Stimulated activated naive B cell treated with anti-CD40 and anti-IgM and Interleukin-4, amounts not matched to agents 10 μg/mL and 1 μg/mL and 100 μg/mL, for 72 hours (primary cell): ENCODE measurements at regions not wholly inside any gene's neighbourhood (a gene's known extent, or its start where the extent isn't known, plus 50 kb on each side); places are given as distances from the start of the nearest gene placed in this dataset.

Experiments used
- ATAC-seq, 2 donors: fragments of 150-1000 bp; cut with Tn5 transposase; replicated peaks; 2 replicates each; pipeline ENCODE4 v1.10.0; 2021; ENCODE audit warnings: moderate library complexity in 1 of 2
- DNase-seq: peaks from one replicate; pipeline ENCODE4 v3.0.0; 2021
- H3K27ac Mint-ChIP-seq: one replicate; pipeline ENCODE4 v1.8.0; 2022; ENCODE audit warnings: mild to moderate bottlenecking, mixed read lengths
- H3K27me3 Mint-ChIP-seq, 2 donors: one replicate each; pipeline ENCODE4 v1.8.0; 2022; ENCODE audit warnings: mixed read lengths in 2 of 2
- H3K36me3 Mint-ChIP-seq, 2 donors: one replicate each; pipeline ENCODE4 v1.8.0; 2022; ENCODE audit warnings: mixed read lengths in 2 of 2, mild to moderate bottlenecking in 1 of 2
- H3K4me1 Mint-ChIP-seq, 2 donors: one replicate each; pipeline ENCODE4 v1.8.0; 2022; ENCODE audit warnings: mixed read lengths in 2 of 2, mild to moderate bottlenecking in 1 of 2
- H3K4me3 Mint-ChIP-seq, 2 donors: one replicate each; pipeline ENCODE4 v1.8.0; 2022; ENCODE audit warnings: mild to moderate bottlenecking in 2 of 2, mixed read lengths in 2 of 2, moderate library complexity in 1 of 2
- H3K9me3 Mint-ChIP-seq, 2 donors: one replicate each; pipeline ENCODE4 v1.8.0; 2022; ENCODE audit warnings: mixed read lengths in 2 of 2, mild to moderate bottlenecking in 1 of 2

DNA sequence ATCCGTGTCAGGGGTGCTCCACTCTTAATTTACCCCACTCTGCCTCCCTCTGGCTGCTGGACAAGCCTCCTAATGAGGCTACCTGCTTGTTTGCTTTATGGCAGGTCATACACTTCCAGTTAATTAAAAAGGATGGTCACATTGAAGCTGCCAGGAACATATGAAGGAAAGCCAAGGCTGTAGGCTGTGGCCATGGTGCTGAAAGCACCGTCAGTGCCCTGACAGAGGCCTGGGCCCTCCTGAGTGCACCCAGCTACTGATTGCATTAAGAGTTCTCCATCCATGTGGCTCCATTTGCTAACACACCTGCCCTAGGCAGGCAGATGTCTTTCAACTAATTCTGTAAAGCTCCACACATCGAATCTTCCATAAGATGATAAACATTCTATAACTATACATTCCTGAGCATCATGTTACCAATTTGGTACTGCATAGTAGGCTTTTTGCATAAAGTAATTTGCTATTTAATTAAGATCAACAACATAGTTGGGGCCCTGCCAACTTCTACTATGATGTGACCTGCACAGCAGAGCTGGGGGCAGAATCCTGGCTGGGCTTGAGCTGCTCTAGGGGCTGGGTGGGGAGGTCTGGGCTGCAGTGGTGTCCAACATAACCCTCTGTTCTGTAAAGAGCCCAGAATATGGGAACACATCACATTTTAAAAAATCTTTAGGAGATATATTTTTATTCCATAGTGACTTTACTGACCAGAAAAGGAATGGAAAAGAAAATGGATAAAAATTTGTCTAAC is 224.8 kb downstream of the SIPA1L2 start:
- peaks cover 0 to 5% of the 10 kb centered on the region in 2 donors for H3K27me3 Mint-ChIP-seq
- peaks cover 4 to 6% of the 10 kb centered on the region in 2 donors for H3K9me3 Mint-ChIP-seq
- no peaks in the 10 kb centered on the region for H3K36me3 Mint-ChIP-seq
- ATAC-seq, result no peak
- H3K27ac Mint-ChIP-seq, result no peak overlapping the region
- H3K4me1 Mint-ChIP-seq, result no peaks in the 10 kb centered on the region
- no peak overlapping the region for H3K4me3 Mint-ChIP-seq
- DNase-seq, result no peak

DNA sequence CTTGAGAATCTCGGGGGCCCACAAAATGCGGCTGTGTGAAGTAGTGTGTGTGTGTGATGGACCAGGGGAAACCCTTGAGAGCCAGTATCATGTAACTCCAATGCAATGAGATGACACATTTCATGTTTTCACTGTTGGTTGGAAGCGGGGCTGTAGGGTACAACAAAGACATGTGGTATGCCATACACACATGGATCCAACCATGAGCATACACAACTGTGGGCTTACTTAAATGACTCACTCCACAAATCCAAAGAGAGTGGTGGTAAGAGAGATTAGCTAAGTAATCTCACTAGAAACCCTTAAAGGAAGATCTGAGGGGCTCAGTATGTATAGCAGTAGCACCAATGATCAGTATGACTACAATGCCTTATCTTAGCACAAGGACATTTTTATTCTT is 225.7 kb downstream of the SIPA1L2 start:
- Mint-ChIP-seq H3K36me3 (no peaks in the 10 kb centered on the region), H3K27me3 (peaks cover 0 to 5% of the 10 kb centered on the region in 2 donors), H3K27ac (no peak overlapping the region), H3K9me3 (peaks cover 1 to 2% of the 10 kb centered on the region in 2 donors), H3K4me1 (no peaks in the 10 kb centered on the region), H3K4me3 (no peak overlapping the region)
- ATAC-seq (no peak), DNase-seq (no peak)

DNA sequence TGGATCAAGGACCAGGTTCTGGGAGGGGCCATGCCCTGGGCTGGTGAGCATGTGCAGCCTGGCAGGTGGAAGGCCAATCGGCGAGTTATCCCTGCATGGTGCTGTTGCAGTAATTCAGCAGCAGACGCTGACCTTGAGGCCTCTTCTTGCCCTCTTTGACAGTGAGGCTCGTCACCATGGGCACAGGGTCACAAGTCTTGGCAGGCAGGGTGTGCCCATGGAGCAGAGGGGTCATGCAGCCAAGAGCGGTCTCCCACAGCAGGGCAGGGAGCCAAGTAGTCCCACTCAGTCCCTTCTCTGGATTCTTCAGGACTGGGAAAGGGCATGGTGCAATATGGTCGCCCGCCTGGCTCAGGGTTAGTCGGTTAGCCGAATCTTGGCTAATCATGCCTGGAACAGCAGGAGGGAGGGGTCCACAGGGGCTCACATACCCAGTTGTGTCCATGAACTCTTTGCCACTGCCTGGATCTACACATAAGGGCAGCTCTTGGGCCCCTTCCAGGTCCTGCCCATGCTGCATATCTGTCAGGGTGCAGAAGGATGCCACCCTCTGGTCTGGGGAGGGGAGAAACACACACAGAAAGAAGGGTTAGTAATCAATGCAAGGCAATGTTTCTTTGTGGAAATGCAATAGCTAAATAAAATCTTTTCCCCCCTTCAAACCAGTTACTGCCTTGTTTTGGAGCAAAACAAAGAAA is 226.8 kb downstream of the SIPA1L2 start:
- H3K4me3 Mint-ChIP-seq, result no peak overlapping the region
- peaks cover 0 to 2% of the 10 kb centered on the region in 2 donors for H3K9me3 Mint-ChIP-seq
- H3K27me3 Mint-ChIP-seq, result peaks cover 0 to 5% of the 10 kb centered on the region in 2 donors
- H3K4me1 Mint-ChIP-seq, result no peaks in the 10 kb centered on the region
- ATAC-seq (no peak), DNase-seq (no peak)
- H3K36me3 Mint-ChIP-seq, result no peaks in the 10 kb centered on the region
- H3K27ac Mint-ChIP-seq, result no peak overlapping the region

DNA sequence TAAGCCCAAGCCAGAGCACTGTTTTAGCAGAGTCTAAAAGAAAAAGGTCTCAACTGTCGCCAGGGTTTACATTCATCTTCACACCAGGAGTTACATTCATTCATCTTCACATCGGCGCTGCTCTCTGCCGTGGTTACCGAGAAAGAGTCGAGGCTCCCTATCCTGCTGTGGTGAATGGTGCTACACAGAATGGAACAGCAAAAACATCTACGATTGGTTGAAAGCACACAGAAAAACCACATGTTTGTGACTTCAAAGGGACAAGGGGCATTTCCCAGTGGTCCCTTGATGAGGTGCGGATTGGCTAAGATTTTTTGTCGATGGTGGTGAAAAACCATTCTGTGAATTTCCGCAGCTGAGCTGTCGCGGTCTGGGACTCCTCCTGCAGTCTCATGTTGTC is 231.1 kb downstream of the SIPA1L2 start:
- Mint-ChIP-seq H3K36me3 (no peaks in the 10 kb centered on the region), H3K9me3 (peaks cover 0 to 2% of the 10 kb centered on the region in 2 donors), H3K27me3 (peaks cover 0 to 5% of the 10 kb centered on the region in 2 donors), H3K4me1 (no peaks in the 10 kb centered on the region), H3K27ac (no peak overlapping the region), H3K4me3 (no peak overlapping the region)
- DNase-seq, result no peak
- no peak for ATAC-seq

DNA sequence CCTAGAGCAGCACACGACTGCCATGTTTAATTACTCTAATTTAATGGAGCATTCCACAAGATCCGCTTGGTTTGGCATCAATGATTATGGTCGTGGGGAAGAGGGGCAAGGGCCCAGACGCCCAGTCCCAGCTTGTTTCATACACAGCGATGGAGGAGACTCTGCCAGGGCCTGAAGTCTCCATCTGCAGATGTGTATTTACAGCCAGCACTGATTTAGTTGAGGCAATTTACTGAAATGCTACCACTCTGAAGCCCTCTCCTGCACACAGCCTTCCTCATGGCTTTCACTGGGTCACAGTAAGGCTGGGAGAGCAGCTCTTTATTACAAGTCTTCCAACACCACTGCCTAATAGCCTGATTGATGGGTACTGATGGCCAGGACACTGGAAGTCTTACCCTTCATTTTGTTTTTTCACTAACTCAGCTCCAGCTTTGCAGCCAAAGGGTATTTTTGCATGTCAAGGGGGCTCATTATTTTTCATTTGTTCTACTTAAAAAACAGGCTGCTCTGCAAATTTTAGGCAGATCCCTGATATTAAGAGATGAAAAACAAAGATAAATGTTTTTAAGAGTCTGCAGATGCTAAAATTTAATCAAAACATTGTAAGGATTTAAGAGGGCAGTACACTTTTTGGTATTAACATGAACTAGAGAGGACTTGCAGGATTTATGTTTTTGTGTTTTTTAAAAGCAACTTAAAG is 236.3 kb downstream of the SIPA1L2 start:
- ATAC-seq, result no peak
- no peak overlapping the region for H3K4me3 Mint-ChIP-seq
- DNase-seq, result no peak
- H3K9me3 Mint-ChIP-seq, result no peaks in the 10 kb centered on the region
- no peaks in the 10 kb centered on the region for H3K36me3 Mint-ChIP-seq
- no peaks in the 10 kb centered on the region for H3K27me3 Mint-ChIP-seq
- H3K4me1 Mint-ChIP-seq, result no peaks in the 10 kb centered on the region
- no peak overlapping the region for H3K27ac Mint-ChIP-seq

DNA sequence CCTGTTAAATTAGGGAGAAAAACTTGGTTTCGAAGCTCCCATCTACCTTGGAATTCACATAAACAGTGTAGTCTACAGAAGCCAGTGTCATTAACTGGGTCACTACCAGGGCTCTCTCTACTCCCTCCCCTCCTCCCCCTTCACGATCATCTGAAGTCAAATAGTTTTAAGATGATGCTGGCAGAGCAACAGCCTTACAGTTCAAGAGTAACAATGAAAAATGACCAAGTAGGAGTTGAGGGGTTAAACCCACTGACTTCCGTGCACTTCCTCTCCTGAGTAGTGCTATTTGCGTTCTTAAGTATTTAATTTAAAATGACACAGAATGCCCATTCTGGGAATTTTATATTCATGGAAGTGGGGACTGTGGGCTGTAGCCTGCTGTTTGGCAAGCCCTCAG is 236.9 kb downstream of the SIPA1L2 start:
- H3K9me3 Mint-ChIP-seq, result no peaks in the 10 kb centered on the region
- DNase-seq, result no peak
- no peaks in the 10 kb centered on the region for H3K4me1 Mint-ChIP-seq
- H3K36me3 Mint-ChIP-seq, result no peaks in the 10 kb centered on the region
- no peaks in the 10 kb centered on the region for H3K27me3 Mint-ChIP-seq
- no peak for ATAC-seq
- H3K4me3 Mint-ChIP-seq, result no peak overlapping the region
- H3K27ac Mint-ChIP-seq, result no peak overlapping the region

DNA sequence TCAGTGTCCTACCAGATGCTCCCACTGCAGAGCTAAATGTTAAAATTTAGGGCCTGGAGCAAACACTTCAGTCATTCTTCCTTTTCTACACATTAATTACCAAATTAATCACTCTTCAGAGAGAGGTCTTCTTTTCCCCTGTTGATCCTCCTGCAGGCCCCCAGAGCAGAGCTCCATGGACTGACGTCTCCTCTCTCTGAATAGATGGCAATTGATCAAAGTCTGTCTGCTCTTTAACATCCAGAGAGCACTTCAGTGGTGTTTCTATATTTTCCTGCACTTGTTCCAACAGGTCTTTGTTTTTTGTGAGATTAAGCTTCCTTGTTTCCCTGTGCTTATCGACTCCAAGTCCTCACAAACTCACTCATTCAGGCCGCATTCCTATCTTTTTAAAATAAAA is 239.3 kb downstream of the SIPA1L2 start:
- no peak for ATAC-seq
- Mint-ChIP-seq H3K27me3 (no peaks in the 10 kb centered on the region), H3K4me1 (no peaks in the 10 kb centered on the region), H3K36me3 (no peaks in the 10 kb centered on the region), H3K4me3 (no peak overlapping the region), H3K9me3 (no peaks in the 10 kb centered on the region), H3K27ac (no peak overlapping the region)
- DNase-seq, result no peak

DNA sequence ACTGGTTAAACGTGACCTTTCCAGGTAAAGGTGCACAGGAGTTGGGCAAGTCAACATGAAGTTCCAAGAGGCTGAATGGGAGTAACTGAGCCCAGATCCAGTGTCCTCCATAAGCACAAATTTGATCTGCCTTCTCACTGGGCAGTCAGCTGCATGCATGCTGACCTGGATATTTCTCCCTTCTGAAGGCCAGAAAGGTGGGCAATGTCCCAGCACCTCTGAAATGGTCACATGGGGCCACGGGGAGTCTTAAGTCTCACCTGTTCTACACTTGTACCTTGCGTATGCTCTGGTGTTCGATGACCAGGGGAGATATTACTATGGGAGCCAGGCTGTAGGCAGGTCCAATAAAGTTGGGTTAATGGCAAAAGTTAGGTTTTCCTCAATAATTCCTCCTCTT is 240.2 kb downstream of the SIPA1L2 start:
- Mint-ChIP-seq H3K4me1 (no peaks in the 10 kb centered on the region), H3K27me3 (no peaks in the 10 kb centered on the region), H3K36me3 (no peaks in the 10 kb centered on the region), H3K4me3 (no peak overlapping the region), H3K27ac (no peak overlapping the region), H3K9me3 (no peaks in the 10 kb centered on the region)
- ATAC-seq, result no peak
- no peak for DNase-seq

DNA sequence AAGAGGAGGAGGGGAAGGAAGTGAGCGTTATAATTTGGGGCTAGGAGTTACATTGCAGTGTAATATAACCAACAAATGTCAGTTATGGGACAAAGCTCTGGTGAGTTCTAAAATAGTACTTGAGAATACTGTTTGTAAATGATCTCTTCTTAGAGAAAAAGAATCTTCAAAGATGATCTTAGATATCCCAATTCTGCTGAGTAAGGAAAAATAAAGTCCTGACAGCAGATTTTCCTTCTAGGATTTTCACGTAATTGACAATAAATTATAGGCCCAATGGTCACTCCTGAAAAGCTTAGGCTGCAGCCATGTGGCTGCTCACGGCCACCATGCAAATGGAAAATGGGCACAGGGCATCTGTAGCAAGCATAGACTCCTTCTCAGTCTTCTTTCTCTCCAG is 241.6 kb downstream of the SIPA1L2 start:
- Mint-ChIP-seq H3K36me3 (no peaks in the 10 kb centered on the region), H3K4me3 (no peak overlapping the region), H3K27me3 (no peaks in the 10 kb centered on the region), H3K4me1 (no peaks in the 10 kb centered on the region), H3K27ac (no peak overlapping the region), H3K9me3 (no peaks in the 10 kb centered on the region)
- ATAC-seq (no peak), DNase-seq (no peak)

DNA sequence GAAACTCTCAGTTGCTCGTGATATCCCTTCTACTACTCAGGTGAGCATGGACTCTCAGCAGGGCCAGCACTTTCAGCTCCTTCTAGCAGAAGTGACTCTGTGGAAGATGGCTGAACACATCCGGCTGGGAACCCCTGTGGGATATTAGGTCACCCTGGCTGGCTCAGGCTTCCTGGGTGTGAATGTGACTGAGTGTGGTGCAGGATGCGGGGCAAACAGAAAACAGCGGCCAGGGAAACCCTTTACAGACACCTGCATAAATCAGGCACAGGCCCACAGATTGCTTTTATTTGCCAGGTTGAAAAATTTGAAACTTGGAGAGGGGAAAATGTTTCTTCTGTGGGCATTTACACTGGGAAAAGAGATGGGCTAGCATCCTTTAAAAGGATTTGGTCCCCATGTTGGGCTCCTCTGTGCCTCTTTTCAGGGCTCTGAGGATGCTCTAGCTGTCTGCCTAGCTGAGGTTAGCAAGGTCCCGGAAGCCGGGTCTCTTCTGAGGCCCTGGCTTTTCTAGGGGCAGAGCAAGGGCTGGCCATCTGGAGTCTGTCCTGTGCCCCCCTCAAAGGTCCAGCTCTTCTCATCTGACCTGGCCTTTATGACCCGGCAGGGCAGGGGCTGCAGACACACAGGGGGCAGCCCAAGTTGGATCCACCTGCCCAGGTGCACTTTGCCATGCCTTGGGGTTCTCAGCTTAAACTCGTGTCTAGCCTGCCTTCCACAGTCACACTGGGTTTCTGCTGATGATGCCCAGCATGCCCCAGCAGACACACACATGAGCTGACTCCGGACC is 243.0 kb downstream of the SIPA1L2 start:
- Mint-ChIP-seq H3K4me1 (no peaks in the 10 kb centered on the region), H3K27ac (no peak overlapping the region), H3K36me3 (no peaks in the 10 kb centered on the region), H3K27me3 (no peaks in the 10 kb centered on the region), H3K4me3 (no peak overlapping the region), H3K9me3 (no peaks in the 10 kb centered on the region)
- ATAC-seq, result no peak
- DNase-seq, result no peak

DNA sequence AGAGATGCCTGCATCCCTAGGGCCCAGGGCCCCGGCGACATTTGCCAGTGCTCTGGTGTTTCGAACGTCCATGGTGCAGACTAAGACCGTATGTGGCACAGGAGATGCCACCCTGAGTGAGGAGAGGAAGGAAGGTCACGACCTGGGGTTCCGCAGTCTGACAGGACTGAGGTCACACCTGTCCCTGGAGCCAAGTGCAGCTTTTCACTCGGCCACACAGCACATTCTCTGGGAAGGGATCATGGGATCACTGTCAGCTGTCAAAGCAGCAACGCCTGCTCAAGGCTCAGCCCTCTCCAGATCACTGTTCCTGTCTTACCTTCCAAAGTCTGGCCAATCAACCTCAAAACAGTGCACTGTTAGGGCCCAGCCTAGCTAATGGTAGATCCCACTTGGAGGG is 243.6 kb downstream of the SIPA1L2 start:
- H3K9me3 Mint-ChIP-seq, result no peaks in the 10 kb centered on the region
- ATAC-seq (no peak), DNase-seq (no peak)
- no peaks in the 10 kb centered on the region for H3K36me3 Mint-ChIP-seq
- no peak overlapping the region for H3K4me3 Mint-ChIP-seq
- no peak overlapping the region for H3K27ac Mint-ChIP-seq
- H3K4me1 Mint-ChIP-seq, result no peaks in the 10 kb centered on the region
- no peaks in the 10 kb centered on the region for H3K27me3 Mint-ChIP-seq

DNA sequence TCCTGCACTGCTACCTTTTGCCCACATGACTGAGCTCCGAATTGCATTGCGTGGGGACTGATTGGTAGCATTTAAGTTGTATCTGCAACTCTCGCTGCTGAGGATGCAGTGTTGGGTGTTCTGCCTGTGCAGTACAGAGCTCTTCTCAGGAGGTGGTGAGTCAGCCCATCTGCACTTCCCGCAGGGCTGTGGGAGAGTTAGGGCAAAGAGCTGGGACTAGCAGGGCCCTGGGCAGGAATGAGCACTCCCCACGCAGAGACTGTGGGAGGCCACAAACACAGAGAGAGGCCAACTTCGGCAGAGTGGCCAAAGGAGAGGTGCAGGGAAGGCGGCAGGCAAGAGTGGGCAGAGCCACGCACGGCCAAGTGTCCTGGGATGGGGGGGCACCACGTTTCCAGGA is 244.7 kb downstream of the SIPA1L2 start:
- Mint-ChIP-seq H3K4me3 (no peak overlapping the region), H3K27me3 (no peaks in the 10 kb centered on the region), H3K27ac (no peak overlapping the region), H3K9me3 (peaks cover 0 to 2% of the 10 kb centered on the region in 2 donors), H3K36me3 (no peaks in the 10 kb centered on the region), H3K4me1 (no peaks in the 10 kb centered on the region)
- ATAC-seq (no peak), DNase-seq (no peak)

DNA sequence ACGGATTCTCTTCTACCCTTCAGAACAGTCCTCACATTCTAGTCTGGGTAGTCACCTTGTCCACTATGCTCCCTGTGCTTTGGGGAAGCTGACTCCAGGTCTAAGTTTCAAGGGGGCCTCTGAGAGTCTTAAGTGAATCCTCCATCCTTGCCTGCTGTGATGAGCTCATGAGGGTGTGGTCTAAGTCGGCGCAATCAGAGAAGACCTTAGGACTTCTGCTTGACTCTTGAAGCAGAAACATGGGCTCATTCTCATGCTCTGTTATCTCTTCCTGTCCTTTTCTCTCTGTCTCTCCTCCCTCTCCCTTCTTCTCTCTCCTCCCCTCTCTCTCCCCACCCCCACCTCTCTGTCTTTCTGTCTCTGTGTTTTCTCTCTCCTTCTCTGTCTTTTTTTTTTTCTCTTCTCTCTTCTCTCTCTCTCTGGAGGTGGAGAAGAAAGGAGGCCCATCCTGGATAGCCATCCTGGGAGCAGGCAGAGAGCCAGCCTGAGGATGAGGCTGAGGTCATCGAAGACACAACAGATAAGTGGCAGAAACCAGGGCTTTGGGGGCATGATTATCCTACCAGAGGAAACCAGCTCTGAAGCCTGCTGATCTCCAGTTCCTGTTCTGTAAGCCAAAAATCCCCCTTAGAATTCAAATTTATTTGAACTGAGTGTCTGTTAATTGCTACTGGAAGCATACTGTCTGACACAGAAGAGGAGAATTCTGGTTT is 245.6 kb downstream of the SIPA1L2 start:
- Mint-ChIP-seq H3K4me3 (no peak overlapping the region), H3K4me1 (no peaks in the 10 kb centered on the region), H3K27ac (no peak overlapping the region), H3K27me3 (no peaks in the 10 kb centered on the region), H3K36me3 (no peaks in the 10 kb centered on the region), H3K9me3 (peaks cover 0 to 2% of the 10 kb centered on the region in 2 donors)
- DNase-seq (no peak), ATAC-seq (no peak)
